Myocyte (in vitro differentiated cells): ENCODE measurements at regions not wholly inside any gene's neighbourhood (a gene's known extent, or its start where the extent isn't known, plus 50 kb on each side); places are given as distances from the start of the nearest gene placed in this dataset.

Experiments
- DNase-seq: peaks from one replicate; pipeline ENCODE4 v3.0.0-alpha.2; 2012; ENCODE audit warnings: low read depth

DNA sequence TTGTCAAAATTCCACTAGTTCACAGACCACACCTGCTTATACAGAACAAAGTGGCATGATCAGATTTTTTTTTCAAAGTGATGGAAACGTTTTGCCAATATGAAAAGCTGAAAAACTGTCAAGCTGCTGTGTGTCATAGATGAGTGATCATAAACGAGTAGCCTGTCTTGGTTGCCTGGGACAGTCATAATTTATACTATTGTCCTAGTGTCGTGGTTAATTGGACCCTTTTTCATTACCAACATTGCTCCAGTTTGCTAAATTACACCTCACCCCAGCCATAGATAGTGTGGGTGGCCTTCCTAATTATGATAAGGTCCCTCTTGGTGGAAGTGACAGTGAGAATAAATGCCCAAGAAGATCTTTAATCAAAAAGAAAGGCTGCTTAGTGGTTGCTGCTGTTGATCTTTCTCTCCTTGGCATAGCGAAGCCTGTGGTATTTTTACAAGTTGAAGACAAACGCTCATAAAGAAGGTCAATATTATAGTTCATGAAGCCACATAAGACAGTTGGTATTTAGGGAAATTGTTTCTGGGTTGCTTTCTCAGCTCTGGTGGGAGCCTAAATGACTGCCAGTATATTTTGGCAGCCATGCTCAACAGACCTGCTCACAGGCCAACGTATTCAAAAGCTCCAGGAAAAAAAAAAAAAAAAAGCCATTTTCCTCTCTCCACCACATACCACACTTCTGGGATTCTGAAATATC is 478.1 kb downstream of the PLA2G4A start:
- no peak for DNase-seq

DNA sequence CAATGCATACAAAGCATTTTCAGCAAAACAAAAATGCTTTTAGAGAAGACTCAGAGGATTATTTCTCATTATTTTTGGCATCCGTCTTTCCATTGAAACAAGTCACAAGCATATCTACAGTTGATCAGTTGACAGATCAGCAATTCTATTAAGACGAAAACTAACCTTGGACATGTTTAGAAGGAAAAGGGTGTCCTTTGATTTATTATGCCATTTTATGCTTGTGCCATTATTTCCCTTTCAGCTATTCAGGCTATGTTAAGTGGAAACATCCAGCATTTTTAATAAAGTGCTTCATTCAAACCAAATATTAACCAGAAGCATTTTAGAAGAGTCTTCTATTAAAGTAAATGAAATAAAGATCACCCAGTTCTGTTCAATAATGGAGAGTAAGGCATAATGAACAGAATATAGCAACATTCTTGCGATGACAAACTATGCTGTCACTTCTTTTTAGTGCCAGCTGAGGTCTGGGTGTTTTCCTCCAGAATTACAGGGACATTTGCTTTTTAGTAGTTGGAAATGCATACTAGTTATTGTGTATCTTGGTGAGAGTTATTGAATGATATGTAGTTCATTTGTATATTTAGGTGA is 481.4 kb downstream of the PLA2G4A start:
- no peak for DNase-seq

GRCh38 chr1:187313115-187313514 is 484.4 kb downstream of the PLA2G4A start:
- DNase-seq, result no peak

- DNase-seq, result no peak
Measured at GRCh38 chr1:187326557-187326956, 497.8 kb downstream of the PLA2G4A start.

- DNase-seq, result no peak
Measured at GRCh38 chr1:187336441-187337168, 507.9 kb downstream of the PLA2G4A start.

- DNase-seq, result no peak
Measured at GRCh38 chr1:187338762-187339412, 510.1 kb downstream of the PLA2G4A start.

- DNase-seq, result no peak
Measured at GRCh38 chr1:187342495-187342894, 513.7 kb downstream of the PLA2G4A start.

- DNase-seq, result no peak
Measured at GRCh38 chr1:187374082-187374481, 545.3 kb downstream of the PLA2G4A start.

- DNase-seq, result no peak
Measured at GRCh38 chr1:187374742-187375141, 546.0 kb downstream of the PLA2G4A start.

DNA sequence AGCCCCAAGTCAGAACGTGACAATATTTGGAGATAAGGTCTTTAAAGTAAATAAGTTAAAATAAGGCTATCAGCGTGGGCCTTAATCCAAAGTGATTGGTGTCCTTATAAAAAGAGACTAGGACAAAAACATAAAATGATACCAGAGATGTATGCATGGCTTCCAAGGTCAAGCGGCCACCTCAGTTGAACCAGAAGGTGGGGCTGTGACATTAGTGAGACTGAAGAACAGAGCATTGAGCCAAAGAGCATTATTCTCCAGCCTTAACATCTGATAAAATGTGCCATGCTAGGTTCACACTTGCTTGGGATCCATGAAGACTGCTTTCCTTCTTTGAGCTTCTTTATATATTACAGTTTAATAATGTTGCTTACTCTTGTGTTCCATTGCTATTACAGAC is 554.6 kb downstream of the PLA2G4A start:
- DNase-seq, result no peak

DNA sequence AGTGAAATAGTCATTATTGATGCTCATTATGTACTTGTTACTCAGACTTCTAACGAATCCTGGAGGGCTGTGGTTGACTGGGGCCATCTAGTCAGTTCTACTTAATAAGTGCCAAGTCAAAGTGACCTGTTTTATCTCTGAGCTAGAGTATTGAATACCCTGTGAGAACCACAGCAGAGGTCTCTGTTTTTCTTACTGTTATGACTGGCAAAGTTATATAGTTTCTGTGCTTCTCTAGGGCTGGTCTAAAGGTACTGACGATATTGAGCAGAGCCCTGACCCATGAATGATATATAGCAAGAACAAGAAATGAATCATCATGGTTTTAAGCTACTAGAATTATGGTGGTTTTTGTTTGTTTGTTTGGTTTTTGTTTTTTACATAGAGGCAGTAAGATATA is 555.8 kb downstream of the PLA2G4A start:
- DNase-seq, result no peak

DNA sequence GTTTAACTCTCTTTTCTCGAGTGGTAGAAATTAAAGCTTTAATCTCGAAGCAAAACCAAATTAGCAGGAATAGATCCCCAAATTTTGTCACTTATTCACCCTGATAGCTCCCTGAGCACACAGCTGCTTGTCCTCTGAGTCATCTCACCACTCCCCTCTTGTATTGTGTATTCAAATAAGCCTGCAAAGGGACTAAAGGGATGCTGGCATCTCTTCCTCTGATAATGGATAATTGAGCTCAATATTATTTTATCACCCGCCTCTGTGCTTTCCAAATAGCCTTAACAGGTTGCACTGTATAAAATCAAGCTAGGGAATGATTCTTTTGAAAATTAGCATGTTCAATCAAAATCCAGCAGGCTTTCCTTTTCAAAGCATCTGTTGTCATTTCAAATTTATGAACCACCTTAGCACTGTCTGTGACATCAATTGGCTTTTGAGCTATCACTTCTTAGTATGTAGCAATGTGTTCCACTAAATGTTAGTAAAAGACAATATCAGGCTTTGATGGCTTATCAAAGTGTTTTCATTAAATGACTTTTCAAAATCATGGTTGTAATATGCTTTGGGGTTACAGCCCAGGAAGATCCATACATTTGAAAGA is 561.6 kb downstream of the PLA2G4A start:
- DNase-seq, result no peak

- DNase-seq, result peak; percentile 3
Measured at GRCh38 chr1:187396226-187396625, 567.5 kb downstream of the PLA2G4A start.

- DNase-seq, result no peak
Measured at GRCh38 chr1:187396929-187397796, 568.4 kb downstream of the PLA2G4A start.

GRCh38 chr1:187408212-187409004 is 579.7 kb downstream of the PLA2G4A start:
- peak; percentile 1 for DNase-seq

DNA sequence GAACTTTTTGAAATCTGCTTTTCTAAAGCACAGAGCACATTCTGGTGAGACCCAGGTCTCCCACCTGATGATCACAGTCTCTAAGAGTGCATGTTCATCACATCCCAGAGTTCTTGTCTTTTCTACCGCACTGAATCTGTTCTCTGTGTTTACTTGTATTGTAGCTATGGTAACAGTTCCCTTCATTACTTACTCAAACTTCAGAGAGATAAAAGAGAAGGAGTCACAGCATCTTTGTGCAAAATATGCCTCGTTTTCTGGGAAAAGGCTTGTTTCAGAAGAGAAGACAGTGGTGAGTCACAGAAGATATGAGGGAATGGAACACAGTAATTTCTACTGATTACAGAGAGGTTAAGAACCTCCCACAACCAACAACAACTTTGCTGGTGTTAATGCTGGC is 580.6 kb downstream of the PLA2G4A start:
- peak; percentile 1 for DNase-seq

GRCh38 chr1:187411118-187411517 is 582.4 kb downstream of the PLA2G4A start:
- no peak for DNase-seq

DNA sequence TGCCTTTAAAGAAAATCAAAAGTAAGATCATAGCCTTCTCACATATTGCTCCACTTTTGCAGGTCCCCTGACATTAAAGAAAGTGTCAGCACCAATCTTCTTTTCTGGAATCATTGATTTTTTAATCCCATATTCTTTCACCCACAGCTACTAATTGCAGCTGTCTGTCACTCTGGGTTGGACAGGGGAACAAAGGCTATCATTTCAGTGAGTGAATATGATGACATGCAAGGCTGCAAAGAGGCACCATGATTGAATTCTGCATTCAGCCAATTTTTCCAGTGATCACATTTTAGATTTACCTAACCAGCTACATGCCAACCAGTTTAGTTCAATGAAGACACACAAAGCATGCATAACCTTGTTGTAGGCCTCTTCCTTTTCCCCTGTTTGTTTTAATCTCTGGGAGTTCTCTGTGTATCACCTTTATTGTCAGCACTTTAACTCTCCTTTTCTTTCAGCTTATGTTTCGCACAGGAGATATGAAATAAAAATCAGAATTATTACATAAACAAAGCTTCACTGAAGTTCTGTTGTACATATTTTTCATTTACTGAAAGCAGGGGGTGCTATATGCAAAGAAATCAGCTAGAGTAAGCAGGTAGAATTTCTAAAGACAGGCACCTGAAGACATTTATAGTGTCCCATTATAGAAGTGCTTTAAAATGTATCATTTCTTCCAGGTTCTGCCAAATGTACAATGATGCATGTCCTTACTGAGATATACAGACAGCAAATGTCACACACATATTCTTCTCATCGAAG is 584.8 kb downstream of the PLA2G4A start:
- DNase-seq, result no peak

GRCh38 chr1:187415065-187415464 is 586.3 kb downstream of the PLA2G4A start:
- DNase-seq, result no peak
